HG03095 (cell line): ENCODE measurements at regions not wholly inside any gene's neighbourhood (a gene's known extent, or its start where the extent isn't known, plus 50 kb on each side); places are given as distances from the start of the nearest gene placed in this dataset.

Experiments
- ATAC-seq: cut with Tn5 transposase; IDR thresholded peaks from one replicate; pipeline ENCODE4 v1.9.1; 2021; ENCODE audit warnings: moderate library complexity; ENCODE audit not compliant: unreplicated experiment

DNA sequence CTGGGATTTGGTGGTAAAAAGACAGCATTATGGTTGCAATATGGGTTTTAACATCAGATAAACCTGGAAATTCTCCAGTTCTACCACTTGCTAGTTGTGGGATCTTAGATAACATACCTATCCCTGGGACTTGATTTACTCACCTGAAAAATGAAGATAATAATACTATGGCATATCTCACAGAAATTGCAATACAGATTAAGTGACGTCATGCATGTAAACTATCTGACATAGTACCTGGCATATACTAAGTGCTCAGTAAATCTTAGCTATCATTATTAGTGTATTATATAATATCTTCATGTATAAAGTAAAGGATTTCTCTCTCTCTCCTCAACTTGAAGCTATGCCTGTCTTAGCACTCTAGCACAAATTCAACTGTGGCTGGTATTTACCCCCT is 192.5 kb downstream of the PCDH19 start:
- ATAC-seq, result no peak

DNA sequence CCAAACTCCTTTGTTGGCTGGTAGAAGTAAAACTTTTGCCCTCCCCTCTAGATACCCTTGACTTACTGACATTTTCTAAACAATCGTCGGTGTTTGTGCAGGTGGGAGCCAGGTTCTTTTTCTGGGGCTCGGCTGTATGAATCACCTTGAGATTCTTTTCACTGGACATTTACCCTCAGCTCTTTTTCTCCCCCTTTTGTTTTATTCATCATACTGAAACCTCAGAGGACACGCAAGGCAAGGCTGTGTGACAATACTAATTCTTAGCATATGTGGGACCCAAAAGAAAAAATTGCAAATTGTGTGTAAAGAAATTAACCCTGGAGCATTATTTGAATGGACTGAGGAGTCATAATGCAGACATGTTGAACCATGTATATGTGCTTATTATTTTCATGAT is 194.0 kb downstream of the PCDH19 start:
- ATAC-seq, result no peak

DNA sequence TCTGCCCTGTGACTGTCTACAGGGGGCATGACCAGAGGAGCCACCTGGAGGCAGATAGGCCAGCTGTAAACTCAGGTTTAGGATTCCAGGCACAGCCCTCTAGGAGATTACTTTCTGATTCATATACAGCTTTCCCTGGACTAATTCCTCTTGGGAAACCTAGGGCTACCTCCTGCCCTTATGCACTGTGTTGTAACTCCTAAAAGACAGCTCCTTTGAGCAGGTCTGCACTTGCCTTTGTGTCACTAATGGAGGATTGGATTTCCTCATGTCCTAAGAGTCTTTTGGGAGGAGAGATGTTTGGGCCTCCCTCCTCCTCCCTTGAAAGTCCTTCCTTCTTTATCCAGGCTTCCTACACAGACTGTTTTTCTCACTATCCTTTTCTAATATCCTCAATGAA is 202.0 kb downstream of the PCDH19 start:
- ATAC-seq, result no peak

DNA sequence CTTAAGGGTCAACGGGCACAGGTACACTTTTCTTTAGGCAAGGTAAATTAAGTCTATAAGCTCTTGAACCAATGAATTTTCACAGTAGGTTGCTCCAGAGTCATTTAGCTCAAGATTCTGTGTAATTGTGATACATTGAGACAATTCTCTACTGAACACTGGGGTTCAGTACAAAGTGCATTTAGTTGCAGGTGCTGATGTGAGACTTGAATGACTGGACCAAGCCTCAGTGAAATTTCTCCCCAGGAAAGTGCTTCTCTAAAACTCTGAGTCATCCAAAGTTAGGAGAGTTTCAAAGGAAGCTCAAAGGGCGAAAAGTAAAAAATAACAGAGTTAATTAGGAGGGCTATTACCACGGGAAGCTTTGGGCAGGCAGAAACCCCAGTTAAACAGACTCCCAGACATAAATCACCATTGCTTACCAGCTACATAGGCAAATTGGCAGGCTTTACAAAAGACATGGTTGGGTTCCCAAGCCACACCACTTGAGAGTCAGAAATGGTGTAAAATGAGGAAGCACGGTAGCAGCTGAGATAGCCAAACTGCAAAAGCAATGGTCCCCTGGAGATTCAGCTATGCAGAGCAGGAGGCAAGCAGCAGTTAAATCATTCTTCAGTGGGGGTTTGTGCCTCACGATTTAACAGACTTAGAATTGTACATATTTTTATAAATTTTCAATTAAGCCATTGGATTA is 202.6 kb downstream of the PCDH19 start:
- peak; percentile 88 for ATAC-seq

DNA sequence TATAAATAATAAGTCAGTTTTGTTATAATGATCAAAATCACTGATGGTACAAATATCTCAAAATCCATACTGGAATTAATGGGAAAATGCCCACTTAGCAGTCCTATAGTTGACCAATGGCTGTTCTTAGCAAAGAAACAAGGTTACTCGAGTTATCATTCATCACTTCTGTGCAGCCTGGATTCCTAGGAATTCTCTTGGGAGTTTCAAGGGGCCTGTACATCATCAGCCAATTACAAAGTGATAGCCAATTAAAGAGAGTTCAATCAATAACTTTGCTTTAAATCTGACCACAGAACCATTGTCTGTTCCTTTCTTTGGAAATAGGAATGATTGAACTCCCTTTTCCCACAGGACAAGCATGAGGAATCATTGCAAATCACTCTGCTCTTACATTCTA is 205.5 kb downstream of the PCDH19 start:
- ATAC-seq, result no peak

DNA sequence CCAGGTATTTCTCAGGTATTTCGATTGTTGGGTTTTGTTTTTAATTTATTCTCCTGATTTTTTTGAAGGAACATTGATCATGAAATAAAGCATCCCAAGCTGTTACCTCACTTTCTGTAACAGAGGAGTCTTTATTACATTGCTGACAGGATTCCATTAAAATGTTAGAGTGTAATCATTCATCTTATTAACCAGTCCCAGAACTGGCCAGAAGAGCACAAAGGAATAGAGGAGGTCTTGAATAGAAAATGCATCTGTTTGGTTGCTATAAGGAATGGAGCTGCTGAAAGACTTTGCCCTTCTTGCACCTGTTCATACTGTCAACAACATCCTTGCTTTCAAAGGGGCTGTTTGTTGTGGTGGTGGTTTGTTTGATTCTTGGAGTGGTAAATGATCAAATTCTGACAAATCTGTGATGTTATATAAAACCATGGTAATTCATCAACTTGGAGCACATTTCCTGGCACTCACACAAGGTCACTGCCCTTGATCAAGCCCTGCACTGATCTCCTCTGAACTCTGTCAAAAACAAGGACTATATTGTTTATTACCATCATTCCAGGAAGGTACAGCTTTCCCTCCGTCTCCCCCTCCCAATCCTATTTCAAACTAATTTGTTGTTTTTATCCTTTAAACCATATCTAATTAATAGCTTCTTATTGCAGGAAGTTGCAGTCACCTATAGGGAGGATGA is 215.8 kb downstream of the PCDH19 start:
- no peak for ATAC-seq
